ENCODE measurements at regions not wholly inside any gene's neighbourhood (a gene's known extent, or its start where the extent isn't known, plus 50 kb on each side); places are given as distances from the start of the nearest gene placed in this dataset.
"Not testable (repeated sequence)": the region's sequence is repeated elsewhere in the genome, so short reads cannot be mapped to it uniquely, and the experiment has no call there.

GRCh38 chr1:94672934-94673333 lies 131.4 kb upstream of the F3 start:
- no peak for DNase-seq (ENCODE audit: low spot score)

GRCh38 chr1:94672001-94672400 lies 130.4 kb upstream of the F3 start:
- DNase-seq (ENCODE audit: low spot score): peak; percentile 24

- no peak for DNase-seq (ENCODE audit: low spot score)
These were observed 128.7 kb upstream of the F3 start for GRCh38 chr1:94670273-94670672.

GRCh38 chr1:94669198-94669597 lies 127.6 kb upstream of the F3 start:
- no peak for DNase-seq (ENCODE audit: low spot score)

GRCh38 chr1:94668528-94668927 lies 127.0 kb upstream of the F3 start:
- no peak for DNase-seq (ENCODE audit: low spot score)

DNA sequence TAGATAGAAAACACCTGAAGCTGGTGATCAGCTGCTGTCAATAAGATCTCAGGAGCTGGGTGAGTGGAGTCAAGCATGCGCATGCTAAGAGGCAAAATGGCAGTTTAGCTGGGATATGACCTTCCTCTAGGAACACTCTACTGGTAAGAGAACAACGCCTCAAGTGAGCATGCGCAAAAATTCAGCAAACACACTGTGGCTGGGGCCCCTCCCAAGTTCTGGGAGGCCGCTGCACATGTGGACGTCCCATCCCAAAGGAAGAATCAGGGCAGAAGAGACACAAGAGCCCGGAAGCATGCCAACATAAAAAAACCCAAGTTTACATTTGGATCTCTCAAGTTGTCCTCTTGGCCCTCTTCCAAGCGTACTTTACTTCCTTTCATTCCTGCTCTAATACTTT lies 126.3 kb upstream of the F3 start:
- no peak for DNase-seq (ENCODE audit: low spot score)

DNA sequence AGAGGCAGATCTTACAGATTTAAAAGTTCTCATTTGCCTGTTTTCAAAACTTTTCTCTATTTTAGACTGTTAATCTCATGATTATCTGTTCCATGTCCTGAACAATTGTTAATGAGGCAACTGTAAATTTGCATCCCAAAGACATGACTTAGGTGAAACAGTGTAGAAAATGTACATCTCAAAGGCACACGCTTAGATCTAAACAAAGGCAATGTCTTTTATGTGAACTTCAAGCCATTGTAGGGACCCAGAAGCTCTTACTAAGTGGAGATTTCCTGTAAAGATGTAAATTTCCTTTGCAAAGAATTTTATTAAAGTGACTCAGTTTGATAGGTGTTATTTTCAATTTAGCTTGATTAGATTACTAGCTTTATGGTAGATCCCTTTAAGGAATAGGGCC lies 125.2 kb upstream of the F3 start:
- DNase-seq (ENCODE audit: low spot score): no peak

DNA sequence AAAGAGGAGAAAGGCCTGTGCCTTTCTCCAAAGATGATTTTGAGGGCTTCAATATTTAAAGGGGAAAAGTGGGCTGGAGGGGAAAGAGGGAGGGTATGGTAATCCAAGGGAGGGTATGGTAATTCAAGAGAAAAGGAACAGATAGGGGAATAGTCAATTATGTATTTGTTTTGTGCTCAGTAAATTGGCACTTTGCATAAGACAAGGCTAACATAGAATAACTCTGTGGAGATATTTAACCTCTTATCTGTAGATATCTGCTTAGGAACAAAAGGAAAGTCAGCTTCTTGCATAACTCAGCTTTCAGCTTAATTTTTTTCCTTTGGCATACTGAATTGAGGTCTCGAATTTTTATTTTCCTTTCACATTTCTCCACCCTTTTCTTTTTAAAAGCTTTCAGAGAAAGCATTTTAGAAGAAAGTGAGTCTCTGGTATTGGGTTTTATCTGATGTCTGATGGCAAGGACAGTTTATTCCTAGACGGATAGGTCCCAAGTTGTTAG lies 119.9 kb upstream of the F3 start:
- DNase-seq (ENCODE audit: low spot score): no peak

DNA sequence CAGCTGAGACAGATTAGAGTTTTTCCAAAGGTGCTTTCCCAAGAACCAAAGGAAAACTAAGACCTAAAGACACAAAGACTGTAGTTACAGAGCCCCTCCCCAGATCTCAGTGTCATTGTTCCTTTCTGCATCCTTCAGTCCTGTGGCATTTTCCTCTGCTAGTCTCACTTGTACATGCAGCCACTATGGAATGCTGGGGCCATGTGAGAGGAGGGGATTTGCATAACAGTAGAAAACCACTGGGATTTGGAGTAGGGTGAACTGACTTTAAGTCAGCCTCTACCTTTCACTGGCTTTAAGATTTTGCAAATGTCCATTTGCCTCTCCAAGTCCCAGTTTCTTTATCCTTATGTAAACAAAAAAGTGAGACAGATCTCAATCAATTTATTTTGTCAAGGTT lies 119.4 kb upstream of the F3 start:
- peak; percentile 26 for DNase-seq (ENCODE audit: low spot score)

DNA sequence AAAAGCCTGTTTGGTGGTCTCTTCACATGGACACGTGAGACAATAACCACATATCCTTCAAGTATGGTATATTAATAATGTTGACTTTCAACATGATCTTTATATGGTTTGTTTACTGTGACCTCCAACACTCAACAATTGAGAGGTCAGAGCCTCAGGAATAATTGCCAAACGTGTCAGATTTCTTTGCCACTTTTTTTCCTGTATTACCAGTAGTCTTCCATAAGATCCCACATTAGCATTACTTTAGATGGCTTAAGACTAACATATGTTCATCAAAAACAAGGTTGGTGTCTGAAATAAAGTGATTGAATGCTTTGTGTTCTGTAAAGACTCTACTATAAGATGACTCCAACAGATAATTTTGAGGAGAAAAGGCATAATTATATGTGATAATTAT lies 118.7 kb upstream of the F3 start:
- no peak for DNase-seq (ENCODE audit: low spot score)

- DNase-seq (ENCODE audit: low spot score): not testable (repeated sequence)
These were observed 117.6 kb upstream of the F3 start for GRCh38 chr1:94659202-94659601.

DNA sequence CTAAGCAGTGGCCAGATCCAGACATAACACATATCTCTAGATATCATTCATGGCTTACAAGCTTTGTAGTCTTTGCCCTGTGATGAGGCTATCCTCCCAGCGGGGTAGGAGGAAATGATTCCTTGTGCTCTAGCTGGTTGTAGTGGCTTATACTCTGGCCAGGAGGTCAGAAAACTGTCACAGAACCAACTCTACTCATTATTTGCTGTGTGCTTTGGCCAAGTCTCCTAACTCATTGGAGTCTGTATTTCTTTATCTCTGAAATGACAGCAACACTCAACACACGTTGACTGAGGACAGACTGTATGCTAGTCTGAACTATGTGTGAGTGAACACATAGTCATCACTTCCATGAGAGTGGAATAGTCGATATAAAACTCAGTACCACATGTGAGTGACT lies 116.7 kb upstream of the F3 start:
- DNase-seq (ENCODE audit: low spot score): peak; percentile 56

DNA sequence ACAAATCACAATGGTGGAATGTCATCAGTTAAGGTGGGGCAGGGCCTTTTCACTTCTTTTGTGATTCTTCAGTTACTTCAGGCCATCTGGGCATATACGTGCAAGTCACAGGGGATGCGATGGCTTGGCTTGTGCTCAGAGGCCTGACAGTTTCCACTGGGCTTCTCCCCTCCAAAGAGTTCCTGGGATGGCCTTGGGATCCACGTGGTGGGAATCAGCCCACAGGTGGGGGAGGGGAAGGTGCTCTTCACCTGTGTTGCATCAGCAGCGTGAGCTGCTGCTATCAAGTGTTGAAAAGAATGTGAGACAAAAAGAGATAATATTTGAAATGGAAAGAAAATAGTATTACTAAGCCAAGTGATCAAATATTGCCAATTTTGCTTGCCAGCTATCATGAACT lies 116.2 kb upstream of the F3 start:
- DNase-seq (ENCODE audit: low spot score): not testable (repeated sequence)

DNA sequence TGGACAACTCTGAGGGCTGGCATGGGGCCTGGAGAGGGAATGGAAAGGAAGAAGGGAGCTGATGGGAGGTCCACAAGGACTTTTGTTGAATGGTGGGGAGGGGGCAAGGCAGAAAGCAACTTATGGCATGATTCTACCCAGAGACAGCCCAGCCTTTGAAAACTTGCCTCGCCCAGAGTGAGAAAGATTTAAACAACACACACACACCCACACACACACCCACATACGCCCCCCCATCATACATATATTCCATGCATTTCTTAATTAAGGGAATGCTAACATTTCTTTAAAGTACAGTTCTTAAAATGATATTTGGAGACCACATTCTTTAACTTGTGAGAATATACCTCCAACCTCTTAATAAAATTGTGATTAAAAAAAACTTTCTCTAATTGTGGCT lies 115.4 kb upstream of the F3 start:
- DNase-seq (ENCODE audit: low spot score): no peak

DNA sequence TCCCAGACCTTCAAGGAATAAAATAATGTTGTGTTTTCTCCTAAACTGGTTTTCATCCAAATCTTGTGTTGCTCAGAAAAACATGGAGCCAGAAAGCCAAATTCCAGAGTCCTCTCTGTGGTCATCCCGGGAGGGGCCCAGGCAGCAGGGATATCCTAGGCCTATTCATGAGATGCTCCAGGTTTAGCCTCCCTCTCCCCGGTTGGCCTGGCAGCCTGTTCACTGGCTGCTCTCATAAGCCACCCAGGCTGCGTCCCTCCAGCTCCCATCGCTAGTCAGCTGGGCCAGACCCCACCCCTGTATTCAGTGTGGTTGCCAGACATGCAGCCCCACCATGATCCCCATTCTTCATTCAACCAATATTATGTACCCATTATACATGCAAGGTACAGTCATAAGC lies 113.4 kb upstream of the F3 start:
- DNase-seq (ENCODE audit: low spot score): no peak

GRCh38 chr1:94654459-94654858 lies 112.9 kb upstream of the F3 start:
- DNase-seq (ENCODE audit: low spot score): no peak

GRCh38 chr1:94654031-94654430 lies 112.5 kb upstream of the F3 start:
- DNase-seq (ENCODE audit: low spot score): no peak

DNA sequence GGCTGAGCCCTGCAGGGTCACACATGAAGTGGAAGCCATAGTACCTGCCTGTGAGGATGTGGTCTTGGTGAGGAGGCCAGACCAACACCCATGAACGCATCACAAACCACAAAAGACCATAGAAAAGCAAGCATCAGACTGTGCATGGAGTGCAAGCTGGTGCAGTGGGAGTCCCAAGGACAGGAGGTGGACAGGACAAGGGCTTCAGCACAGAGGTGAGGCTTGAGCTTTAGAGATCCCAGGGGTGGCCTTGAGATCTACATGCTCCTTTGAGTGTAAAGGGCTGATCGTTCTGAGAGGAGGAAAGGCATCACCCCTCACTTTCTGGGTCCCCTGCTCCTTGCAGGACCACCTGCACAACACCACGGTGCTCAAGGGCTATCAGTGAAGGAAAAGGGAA lies 111.9 kb upstream of the F3 start:
- no peak for DNase-seq (ENCODE audit: low spot score)

GRCh38 chr1:94651076-94651475 lies 109.5 kb upstream of the F3 start:
- DNase-seq (ENCODE audit: low spot score): no peak

DNA sequence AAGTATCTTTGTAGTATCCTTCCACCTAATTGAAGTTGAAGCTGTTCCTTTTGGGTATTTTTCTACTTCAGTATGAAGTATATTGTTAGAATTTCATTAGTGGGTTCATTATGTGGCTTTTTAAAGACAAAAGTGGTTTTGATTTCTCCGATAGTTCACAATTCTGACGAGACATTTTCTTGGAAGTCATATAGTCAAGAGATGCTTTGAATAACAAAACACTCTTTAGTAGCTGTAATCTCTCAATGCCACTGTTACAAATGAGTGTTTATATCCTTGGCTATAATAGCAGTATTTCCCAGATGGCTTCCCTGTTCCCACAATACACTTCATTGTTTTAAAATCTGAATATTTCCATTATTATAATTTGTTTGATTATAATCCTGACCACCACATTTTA lies 108.7 kb upstream of the F3 start:
- DNase-seq (ENCODE audit: low spot score): no peak

DNA sequence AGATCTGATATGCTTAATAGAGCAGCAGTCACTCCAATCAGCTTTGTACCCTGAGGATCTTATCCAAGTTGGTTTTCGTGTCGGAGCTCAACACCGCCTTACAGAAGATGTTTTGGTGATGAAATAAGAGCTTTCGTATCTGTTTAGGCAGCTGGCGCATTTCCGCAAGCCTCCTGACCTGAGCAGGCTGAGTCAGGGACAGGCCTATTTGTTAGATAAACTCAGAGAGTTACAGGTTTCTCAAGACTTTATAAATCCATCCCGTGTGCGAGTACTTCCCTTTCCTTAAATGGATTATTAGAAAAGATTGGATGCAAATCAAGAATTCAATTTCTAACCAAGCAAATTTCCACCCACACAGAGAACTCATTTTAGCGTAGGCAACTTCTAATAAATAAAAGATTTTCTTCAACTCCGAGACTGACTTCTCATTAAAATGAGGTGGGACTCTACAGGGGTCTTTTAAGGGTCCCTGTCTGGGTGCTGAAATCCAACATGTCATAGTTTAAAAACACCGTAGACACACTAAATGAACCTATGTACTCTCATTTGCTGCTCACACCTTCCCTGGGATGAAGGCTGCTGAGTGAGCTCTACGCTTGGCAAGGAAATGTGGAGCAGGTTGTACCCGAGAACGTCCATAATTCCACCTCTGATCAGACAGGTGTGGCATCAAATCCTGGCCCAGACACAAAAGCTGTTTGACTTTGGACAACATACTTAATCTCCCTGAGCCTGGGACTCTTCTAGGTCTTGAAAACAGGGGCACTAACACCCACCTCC lies 106.9 kb upstream of the F3 start:
- DNase-seq (ENCODE audit: low spot score): peak; percentile 88

DNA sequence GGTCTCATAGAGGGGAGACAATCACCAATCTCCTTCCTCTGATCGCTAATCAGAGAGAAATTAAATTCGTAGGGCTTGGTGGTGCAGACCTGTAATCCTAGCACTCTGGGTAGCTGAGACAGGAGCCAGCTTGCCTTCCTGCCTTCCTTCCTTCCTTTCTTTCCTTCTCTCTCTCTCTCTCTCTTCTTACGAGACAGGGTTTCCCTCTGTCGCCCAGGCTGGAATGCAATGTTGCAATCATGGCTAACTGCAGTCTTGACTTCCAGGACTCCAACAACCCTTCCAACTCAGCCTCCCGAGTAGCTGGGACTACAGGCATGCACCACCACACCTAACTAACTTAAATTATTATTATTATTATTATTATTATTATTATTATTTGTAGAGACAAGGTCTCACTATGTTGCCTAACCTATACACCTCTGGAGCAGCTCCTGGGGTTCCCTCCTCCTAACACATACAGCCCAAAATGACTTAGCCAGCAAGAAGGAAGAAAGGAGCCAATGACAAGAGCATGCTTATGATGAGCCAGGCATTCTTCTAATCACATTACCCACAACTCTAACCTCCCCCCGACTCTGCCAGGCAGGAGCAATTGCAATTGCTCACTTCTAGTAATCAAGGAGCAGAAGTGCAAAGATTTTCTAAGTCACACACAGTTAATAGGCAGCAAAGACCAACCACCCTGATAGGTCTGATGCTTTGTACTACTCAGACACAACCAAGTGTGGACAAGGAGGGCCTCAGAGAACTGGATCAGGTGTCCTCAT lies 105.4 kb upstream of the F3 start:
- DNase-seq (ENCODE audit: low spot score): no peak

- DNase-seq (ENCODE audit: low spot score): peak; percentile 76
These were observed 104.6 kb upstream of the F3 start for GRCh38 chr1:94646141-94646643.

Measured in GM03348 (cell line).